Astrocyte (in vitro differentiated cells and primary cell): ENCODE measurements at regions not wholly inside any gene's neighbourhood (a gene's known extent, or its start where the extent isn't known, plus 50 kb on each side); places are given as distances from the start of the nearest gene placed in this dataset.

Experiments used
- EZH2 ChIP-seq: IDR thresholded peaks from 2 replicates; pipeline ENCODE4 v1.6.1; 2012; ENCODE audit warnings: mild to moderate bottlenecking, low read length, inconsistent platforms; ENCODE audit not compliant: insufficient read depth
- TF ChIP-seq, protein P1 (sequence below): IDR thresholded peaks from 2 replicates; pipeline ENCODE4 v1.5.1; 2011; ENCODE audit warnings: low read depth, mild to moderate bottlenecking, inconsistent platforms, low read length, moderate library complexity; ENCODE audit not compliant: insufficient read depth

DNA sequence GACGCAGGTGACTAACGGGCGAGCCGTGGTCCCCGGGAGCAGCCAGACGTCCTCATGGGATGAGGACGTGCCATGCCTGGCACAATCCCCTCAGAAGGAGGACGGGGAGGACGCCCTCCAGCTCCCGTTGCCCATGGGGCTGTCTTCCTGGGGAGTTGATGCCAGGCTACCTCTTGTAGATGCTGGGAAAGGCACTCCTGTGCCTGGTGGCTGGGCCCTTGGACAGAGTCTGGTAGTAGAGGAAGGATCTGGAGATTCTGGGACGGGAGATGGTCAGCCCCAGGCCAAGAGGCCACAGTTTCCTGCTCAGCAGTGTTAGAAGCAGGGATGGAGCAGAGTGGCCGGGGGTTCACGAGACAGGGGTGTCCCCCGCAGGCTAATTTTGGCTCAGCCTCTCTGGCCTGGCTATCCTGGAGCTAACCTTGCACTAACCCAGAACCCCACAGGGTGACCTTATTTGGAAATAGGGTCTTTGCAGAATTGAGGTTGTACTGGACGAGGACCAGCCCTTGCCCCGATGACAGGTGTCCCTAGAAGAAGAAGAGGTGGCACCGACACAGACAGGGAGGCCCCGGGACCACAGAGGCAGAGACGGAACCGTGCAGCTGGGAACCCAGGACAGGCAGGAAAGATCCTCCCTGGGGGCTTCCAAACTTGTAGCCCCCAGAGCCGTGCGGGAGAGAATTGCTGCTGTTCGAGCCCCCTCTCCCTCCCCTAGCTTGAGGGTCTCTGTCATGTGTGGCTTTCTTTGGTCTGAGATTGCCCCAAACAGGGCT, 50.1 kb upstream of the ADRA2C start:
- TF ChIP-seq, protein P1, sequence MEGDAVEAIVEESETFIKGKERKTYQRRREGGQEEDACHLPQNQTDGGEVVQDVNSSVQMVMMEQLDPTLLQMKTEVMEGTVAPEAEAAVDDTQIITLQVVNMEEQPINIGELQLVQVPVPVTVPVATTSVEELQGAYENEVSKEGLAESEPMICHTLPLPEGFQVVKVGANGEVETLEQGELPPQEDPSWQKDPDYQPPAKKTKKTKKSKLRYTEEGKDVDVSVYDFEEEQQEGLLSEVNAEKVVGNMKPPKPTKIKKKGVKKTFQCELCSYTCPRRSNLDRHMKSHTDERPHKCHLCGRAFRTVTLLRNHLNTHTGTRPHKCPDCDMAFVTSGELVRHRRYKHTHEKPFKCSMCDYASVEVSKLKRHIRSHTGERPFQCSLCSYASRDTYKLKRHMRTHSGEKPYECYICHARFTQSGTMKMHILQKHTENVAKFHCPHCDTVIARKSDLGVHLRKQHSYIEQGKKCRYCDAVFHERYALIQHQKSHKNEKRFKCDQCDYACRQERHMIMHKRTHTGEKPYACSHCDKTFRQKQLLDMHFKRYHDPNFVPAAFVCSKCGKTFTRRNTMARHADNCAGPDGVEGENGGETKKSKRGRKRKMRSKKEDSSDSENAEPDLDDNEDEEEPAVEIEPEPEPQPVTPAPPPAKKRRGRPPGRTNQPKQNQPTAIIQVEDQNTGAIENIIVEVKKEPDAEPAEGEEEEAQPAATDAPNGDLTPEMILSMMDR = no peak
- TF ChIP-seq EZH2 = no peak
